OCI-LY3 (cell line): ENCODE measurements at regions not wholly inside any gene's neighbourhood (a gene's known extent, or its start where the extent isn't known, plus 50 kb on each side); places are given as distances from the start of the nearest gene placed in this dataset.

ENCODE experiments used
- EZH2phosphoT487 ChIP-seq: fragments of 200-600 bp; shearing (Covaris generic); IDR thresholded peaks from 2 replicates; pipeline ENCODE4 v1.6.1; 2018; ENCODE audit warnings: antibody characterized with exemption, mixed run types, low read depth
- TF ChIP-seq, protein P1 (sequence below): fragments of 200-600, 300-600 bp; sonication (generic); IDR thresholded peaks from 2 replicates; pipeline ENCODE4 v1.5.1; 2014; ENCODE audit warnings: antibody characterized with exemption, low read length, low read depth

GRCh38 chr7:51901489-51901840, 584.9 kb upstream of the COBL start:
- TF ChIP-seq, protein P1, sequence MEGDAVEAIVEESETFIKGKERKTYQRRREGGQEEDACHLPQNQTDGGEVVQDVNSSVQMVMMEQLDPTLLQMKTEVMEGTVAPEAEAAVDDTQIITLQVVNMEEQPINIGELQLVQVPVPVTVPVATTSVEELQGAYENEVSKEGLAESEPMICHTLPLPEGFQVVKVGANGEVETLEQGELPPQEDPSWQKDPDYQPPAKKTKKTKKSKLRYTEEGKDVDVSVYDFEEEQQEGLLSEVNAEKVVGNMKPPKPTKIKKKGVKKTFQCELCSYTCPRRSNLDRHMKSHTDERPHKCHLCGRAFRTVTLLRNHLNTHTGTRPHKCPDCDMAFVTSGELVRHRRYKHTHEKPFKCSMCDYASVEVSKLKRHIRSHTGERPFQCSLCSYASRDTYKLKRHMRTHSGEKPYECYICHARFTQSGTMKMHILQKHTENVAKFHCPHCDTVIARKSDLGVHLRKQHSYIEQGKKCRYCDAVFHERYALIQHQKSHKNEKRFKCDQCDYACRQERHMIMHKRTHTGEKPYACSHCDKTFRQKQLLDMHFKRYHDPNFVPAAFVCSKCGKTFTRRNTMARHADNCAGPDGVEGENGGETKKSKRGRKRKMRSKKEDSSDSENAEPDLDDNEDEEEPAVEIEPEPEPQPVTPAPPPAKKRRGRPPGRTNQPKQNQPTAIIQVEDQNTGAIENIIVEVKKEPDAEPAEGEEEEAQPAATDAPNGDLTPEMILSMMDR: no peak
- TF ChIP-seq EZH2phosphoT487: no peak
